Right renal cortex interstitium (tissue), 3 donors: ENCODE measurements at regions not wholly inside any gene's neighbourhood (a gene's known extent, or its start where the extent isn't known, plus 50 kb on each side); places are given as distances from the start of the nearest gene placed in this dataset.

Experiments
- DNase-seq, 3 donors: peaks; one replicate each; pipeline ENCODE4 v3.0.0-alpha.2; 2013; ENCODE audit warnings: low read depth in 3 of 3, low spot score in 2 of 3

- no peak for DNase-seq
These were observed 60.9 kb upstream of the CHRM2 start for GRCh38 chr7:136807598-136807997.

DNA sequence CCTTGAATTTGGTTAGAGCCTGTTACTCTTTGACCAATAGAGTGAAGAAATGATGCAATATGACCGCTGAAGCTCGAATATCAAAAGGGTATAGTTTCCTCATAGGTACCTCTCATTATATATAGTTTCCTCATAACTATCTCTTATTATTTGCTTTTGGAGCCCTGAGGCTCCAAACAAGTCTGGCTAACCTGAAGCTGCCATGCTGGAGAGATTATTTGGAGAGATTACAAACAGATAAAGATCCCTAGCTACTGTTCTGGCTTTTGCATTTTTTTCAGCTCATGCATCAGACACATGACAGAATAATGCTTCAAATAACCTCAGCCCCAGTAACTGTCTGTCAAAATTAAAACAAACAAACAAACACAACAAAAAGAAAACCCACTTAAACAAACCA, 65.4 kb upstream of the CHRM2 start:
- no peak for DNase-seq

DNA sequence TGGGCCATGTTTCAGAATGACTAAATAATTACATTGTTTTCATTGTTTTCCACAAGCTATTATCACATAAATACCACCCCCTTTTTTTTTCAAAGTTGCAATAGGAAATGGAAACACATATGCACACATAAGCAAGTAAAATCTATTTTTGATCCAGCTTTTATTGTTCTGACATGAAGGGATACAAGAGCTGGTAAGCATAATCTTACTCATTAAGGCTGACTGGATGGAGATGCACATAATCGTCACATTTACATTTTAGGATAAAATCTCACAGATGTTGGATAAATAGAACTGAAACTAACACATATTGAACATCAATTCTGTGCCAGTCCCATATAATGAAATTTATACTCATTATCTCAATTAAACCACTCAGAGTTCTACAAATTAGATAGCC, 84.5 kb upstream of the CHRM2 start:
- no peak for DNase-seq

DNA sequence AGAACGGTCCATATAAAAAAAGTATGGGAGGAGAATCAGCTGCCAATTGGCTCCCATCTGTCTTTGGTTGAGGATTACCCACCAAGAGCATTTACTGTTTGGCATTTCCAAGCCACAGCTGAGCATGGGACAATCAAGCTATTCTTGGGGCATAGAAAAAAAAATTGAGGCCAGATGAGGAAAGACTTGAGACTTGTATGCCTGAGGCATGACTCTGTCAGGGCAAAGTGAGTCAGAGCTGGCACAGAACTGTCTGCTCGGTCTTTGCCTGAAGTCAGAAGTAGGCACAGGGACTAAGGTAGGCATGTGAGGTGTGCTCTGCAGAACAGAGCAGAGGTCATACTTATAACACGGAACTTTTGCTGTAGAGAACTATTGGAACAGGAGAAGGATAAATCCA, 126.5 kb upstream of the CHRM2 start:
- no peak for DNase-seq

GRCh38 chr7:136728945-136729344, 139.5 kb upstream of the CHRM2 start:
- no peak for DNase-seq

DNA sequence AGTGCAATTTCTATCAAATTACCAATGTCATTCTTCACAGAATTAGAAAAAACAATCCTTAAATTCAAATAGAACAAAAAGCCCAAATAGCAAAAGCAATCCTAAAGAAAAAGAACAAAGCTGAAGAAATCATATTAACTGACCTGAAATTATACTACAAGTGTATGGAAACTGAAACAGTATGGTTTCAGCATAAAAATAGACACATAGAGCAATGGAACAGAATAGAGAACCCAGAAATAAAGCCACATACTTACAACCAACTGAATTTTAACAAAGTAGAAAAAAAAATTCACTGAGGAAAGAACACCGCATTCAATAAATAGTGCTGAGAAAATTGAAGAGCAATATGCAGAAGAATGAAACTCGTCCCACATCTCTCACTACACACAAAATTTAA, 142.0 kb upstream of the CHRM2 start:
- DNase-seq: no peak

DNA sequence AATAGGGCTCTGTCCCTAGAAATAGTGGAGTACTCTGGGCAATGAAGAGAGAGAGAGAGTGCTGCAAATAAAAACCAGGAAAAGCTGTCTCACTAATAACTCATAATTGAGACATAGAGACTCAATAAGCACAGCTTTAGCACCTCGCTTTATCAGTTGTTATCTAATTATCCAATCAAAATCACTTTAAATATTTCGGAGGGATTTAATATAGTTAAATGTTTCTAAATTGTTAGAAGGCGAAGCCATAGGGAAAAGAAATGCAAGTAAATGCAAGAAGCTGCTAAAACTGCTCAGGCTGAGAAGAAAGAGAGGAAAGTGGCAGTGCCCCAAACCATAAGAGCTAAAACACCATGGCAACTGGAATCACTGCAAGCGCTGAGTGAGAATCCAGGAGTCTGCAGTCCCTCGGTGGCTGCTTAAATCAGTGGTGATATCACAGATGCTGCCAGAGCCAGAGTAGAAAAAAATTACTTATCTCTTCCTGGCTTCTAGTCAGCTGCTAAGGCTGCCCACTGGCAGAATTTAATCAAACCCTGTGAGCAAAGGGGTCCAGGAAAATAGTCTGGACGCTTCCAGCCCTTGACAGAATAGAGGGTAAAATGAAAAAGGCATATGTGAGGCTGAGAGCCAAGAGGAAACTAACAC, 150.4 kb upstream of the CHRM2 start:
- no peak for DNase-seq

- no peak for DNase-seq
These were observed 154.4 kb upstream of the CHRM2 start for GRCh38 chr7:136714062-136714461.

DNA sequence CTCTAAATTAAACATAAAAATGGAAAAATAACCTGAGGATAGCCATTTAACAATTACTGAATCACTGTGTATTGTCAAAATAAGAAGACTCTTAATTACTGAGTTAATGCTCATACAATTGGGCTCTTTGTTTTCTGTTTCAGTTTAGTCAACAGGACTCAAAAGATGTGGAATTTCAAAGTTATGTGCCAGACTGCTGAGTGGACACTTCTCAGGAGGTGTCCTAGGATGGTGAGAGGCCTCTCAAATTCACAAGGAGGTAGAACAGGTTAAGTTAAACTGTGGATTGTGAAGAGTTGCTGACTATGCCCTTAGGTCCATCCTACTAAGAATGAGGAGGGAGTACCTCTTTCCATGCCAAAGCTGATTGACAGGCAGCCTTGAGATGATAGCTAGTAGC, 157.7 kb upstream of the CHRM2 start:
- DNase-seq: no peak

GRCh38 chr7:136709876-136710275, 158.6 kb upstream of the CHRM2 start:
- no peak for DNase-seq

- DNase-seq: no peak
These were observed 165.5 kb upstream of the CHRM2 start for GRCh38 chr7:136702913-136703312.

- no peak for DNase-seq
These were observed 169.5 kb upstream of the CHRM2 start for GRCh38 chr7:136698977-136699376.

DNA sequence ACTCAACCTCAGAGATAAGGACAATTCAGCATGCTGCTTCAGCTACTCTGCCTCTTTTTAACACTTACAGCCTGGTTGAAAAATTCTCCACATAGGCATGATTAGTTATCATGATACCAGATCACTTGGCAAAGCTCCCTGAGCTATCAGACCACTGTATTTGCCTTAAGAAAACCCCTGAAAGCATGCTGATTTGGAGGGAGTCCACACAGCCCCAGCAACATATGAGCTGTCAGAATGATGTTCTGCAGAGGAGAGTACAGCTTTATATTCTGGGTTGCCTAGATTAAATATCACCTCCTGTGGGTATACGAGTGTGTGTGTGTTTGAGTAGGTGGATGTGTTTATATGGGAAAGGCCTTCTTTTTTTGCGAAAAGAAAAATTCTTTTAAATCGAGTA, 170.2 kb upstream of the CHRM2 start:
- DNase-seq: no peak

GRCh38 chr7:136697271-136697670, 171.2 kb upstream of the CHRM2 start:
- DNase-seq: no peak

DNA sequence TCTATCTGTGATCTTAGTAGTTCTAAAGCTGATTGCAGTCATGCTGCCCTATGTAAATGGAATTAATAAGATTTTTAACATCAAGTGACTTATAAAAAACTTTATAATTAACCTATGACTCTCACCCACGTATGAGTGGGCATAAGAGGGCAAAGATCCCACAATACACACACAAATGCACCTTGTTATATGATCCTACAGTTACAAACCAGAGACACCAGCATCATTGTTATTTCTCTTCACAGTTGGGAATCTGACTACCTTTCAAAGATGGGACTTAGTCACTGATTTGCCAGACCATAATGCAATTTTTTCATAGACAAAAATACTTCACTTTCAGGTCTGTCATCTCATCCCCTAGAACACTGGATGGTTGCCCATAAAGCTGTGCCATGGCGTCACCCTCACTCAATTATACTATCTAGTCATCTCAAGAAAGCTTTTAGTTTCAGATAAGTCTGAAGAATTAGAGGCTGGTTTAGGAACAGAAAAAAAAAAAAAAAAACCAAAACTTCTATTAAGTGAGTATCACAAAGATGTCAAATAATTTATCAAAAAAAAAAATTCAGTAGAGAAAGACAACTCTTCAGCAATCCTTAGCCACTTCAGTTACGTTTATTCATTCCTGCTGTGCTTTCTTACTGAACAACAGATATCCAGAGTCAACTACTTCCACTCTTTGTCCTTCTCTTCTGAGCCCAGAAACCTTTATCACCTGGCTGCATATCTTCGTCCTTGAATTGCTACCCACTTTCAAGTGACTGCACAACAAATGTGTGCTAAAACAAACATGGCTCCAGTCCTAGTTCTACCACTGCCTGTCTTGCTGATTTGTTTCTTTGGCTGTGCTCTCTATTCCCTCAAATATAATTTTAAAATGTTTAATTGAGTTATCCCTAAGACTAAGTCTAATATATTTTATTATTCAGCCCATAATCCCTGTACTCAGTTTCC, 175.0 kb upstream of the CHRM2 start:
- no peak for DNase-seq

- no peak for DNase-seq
These were observed 176.2 kb upstream of the CHRM2 start for GRCh38 chr7:136692221-136692620.

GRCh38 chr7:136688601-136689000, 179.9 kb upstream of the CHRM2 start:
- DNase-seq: no peak

DNA sequence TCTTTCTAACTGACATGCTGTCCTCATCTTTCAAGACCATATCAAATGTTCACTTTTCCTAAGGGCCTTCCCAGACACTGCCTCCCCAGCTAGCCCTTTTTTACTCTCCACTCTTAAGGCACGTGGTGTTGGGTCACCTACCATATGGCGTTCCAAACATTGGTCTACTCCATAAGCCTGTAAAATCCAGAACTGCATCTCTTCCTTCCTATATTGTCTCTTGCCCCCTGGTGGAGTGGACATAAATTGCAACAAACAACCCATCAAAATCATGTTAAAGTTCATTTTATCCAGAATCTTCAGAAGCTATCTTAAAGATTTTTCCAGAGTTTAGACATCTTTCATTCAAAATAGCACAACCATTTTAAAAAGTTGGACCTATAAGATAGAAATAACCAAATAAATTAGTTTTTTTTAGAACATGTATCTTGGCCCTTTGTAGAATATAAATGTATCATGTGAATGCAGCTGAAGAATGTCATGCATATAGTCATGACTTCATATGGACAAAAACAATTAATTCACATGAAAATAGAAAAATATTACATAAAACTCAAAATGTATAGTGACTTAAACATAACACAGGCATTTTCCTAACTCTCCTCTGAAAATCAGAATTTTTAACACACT, 180.6 kb upstream of the CHRM2 start:
- DNase-seq: no peak

GRCh38 chr7:136685501-136686173, 182.8 kb upstream of the CHRM2 start:
- DNase-seq: no peak

GRCh38 chr7:136677471-136678365, 190.7 kb upstream of the CHRM2 start:
- no peak for DNase-seq
